ENCODE measurements at regions not wholly inside any gene's neighbourhood (a gene's known extent, or its start where the extent isn't known, plus 50 kb on each side); places are given as distances from the start of the nearest gene placed in this dataset.

DNA sequence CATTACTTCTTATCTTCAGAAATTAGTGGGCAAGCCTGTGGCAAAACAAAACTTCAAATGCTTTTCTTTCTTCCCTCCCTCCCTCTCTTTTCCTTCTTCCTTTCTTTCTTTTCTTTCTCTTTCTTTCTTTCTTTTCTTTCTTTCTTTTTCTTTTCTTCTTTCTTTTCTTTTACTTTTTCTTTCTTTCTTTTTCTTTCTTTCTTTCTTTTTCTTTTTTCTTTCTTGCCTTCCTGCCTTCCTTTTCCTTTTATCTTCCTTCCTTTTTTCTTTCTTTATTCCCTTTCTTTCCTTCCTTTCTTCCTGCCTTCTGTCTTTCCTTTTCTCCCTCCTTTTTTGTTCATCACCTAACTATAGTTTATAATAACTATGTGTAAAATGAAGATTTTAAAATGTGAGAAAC, 295.1 kb downstream of the SMOC2 start:
- H3F3A ChIP-seq (replicated peaks; ENCODE audit: insufficient read depth), result no peaks in the 10 kb centered on the region
- H3K79me2 ChIP-seq (ENCODE audit: insufficient read depth), result no peaks in the 10 kb centered on the region
- TF ChIP-seq FOSL2 (IDR thresholded peaks at IDR 0.05; ENCODE audit: borderline replicate concordance, low read depth) (no peak), RAD21 (IDR thresholded peaks at IDR 0.05; ENCODE audit: low read length) (no peak), TEAD4 (IDR thresholded peaks at IDR 0.05; ENCODE audit: borderline replicate concordance, insufficient read depth) (no peak), ELF1 (IDR thresholded peaks at IDR 0.05) (no peak), NRF1 (IDR thresholded peaks at IDR 0.05; ENCODE audit: low read depth, low read length) (no peak), RCOR1 (IDR thresholded peaks at IDR 0.05; ENCODE audit: low read length) (no peak), POLR2AphosphoS5 (IDR thresholded peaks at IDR 0.05; ENCODE audit: low read depth, low read length) (no peak)
- TF ChIP-seq, protein P1, sequence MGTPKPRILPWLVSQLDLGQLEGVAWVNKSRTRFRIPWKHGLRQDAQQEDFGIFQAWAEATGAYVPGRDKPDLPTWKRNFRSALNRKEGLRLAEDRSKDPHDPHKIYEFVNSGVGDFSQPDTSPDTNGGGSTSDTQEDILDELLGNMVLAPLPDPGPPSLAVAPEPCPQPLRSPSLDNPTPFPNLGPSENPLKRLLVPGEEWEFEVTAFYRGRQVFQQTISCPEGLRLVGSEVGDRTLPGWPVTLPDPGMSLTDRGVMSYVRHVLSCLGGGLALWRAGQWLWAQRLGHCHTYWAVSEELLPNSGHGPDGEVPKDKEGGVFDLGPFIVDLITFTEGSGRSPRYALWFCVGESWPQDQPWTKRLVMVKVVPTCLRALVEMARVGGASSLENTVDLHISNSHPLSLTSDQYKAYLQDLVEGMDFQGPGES (IDR thresholded peaks at IDR 0.05; ENCODE audit: low read depth, low read length), result no peak
- CTCF ChIA-PET, result no interaction called here
- no peak overlapping the region for H3K9ac ChIP-seq
- no peak for DNase-seq
- peaks cover 0 to 2% of the 10 kb centered on the region in 2 experiments; a peak in 2 of 4 replicates for H3K4me1 ChIP-seq (ENCODE audit: control insufficient read depth in 1 of 2, insufficient read depth in 2 of 2, low read depth in 1 of 2, low read length in 1 of 2)
- H3K27me3 ChIP-seq (ENCODE audit: insufficient read depth), result no peaks in the 10 kb centered on the region
- H2AFZ ChIP-seq (ENCODE audit: low read depth), result no peak overlapping the region
- POLR2A ChIA-PET, result no interaction called here
- no peaks in the 10 kb centered on the region for H3K36me3 ChIP-seq (replicated peaks in 1 of 2; ENCODE audit: control insufficient read depth in 1 of 2, insufficient read depth in 2 of 2, low read length in 1 of 2)
- no peak overlapping the region for H3K4me3 ChIP-seq (ENCODE audit: low read depth in 2 of 2, low read length in 1 of 2)
- H3K27ac ChIP-seq (ENCODE audit: low read depth in 2 of 2, low read length in 1 of 2), result no peak overlapping the region
- no peak overlapping the region for H3K4me2 ChIP-seq
- H3K9me3 ChIP-seq, result no peaks in the 10 kb centered on the region
- no peaks in the 10 kb centered on the region for H4K20me1 ChIP-seq (ENCODE audit: insufficient read depth)
- H3K9me2 ChIP-seq, result no peaks in the 10 kb centered on the region

DNA sequence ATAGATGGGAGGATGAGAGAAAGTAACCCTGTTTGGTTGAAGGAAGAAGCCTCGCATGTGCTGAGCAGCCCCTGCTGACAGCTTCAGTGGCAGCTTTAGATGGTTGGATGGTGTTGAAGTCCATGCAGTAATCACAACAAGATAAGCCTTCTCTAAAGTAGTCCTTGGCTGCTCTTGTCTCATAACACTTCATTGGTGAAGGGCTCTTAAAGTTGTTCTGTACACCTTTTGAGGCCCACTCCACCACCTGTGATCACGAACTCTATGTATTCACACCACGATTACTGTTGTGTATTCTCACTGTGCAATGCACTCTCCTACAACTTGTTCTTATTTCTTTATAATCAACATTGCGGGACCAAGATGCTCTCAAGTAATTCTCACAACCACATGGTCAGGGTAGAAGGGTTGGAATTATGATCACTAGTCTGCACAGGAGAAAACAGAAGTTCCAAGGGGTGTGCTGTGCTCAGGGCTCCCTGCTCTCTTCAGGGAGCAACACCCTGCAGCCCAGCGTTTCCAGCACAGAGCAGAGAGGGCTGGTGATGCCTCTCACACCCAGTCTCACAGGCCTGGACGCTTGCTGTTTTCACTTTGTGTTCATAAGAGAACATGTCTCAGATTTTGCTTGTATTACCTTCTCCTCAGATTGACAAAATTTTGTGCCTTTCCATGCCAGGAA, 294.4 kb downstream of the SMOC2 start:
- H3K9me3 ChIP-seq, result no peaks in the 10 kb centered on the region
- H3K36me3 ChIP-seq (replicated peaks in 1 of 2; ENCODE audit: control insufficient read depth in 1 of 2, insufficient read depth in 2 of 2, low read length in 1 of 2), result no peaks in the 10 kb centered on the region
- no peaks in the 10 kb centered on the region for H3K79me2 ChIP-seq (ENCODE audit: insufficient read depth)
- no peak for TF ChIP-seq RFX5 (IDR thresholded peaks at IDR 0.05; ENCODE audit: low read length)
- TF ChIP-seq FOXJ3 (CRISPR knock-in tag; IDR thresholded peaks at IDR 0.05), result no peak
- TF ChIP-seq, protein P2, sequence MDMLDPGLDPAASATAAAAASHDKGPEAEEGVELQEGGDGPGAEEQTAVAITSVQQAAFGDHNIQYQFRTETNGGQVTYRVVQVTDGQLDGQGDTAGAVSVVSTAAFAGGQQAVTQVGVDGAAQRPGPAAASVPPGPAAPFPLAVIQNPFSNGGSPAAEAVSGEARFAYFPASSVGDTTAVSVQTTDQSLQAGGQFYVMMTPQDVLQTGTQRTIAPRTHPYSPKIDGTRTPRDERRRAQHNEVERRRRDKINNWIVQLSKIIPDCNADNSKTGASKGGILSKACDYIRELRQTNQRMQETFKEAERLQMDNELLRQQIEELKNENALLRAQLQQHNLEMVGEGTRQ (IDR thresholded peaks at IDR 0.05; ENCODE audit: borderline replicate concordance, low read depth, low read length), result no peak
- TF ChIP-seq, protein P3, sequence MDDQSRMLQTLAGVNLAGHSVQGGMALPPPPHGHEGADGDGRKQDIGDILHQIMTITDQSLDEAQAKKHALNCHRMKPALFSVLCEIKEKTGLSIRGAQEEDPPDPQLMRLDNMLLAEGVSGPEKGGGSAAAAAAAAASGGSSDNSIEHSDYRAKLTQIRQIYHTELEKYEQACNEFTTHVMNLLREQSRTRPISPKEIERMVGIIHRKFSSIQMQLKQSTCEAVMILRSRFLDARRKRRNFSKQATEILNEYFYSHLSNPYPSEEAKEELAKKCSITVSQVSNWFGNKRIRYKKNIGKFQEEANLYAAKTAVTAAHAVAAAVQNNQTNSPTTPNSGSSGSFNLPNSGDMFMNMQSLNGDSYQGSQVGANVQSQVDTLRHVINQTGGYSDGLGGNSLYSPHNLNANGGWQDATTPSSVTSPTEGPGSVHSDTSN (IDR thresholded peaks at IDR 0.05), result no peak
- TF ChIP-seq FOXM1 (IDR thresholded peaks at IDR 0.05; ENCODE audit: low read depth), result no peak
- TF ChIP-seq, protein P4, sequence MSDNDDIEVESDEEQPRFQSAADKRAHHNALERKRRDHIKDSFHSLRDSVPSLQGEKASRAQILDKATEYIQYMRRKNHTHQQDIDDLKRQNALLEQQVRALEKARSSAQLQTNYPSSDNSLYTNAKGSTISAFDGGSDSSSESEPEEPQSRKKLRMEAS (IDR thresholded peaks at IDR 0.05; ENCODE audit: low read depth), result no peak
- no peak for TF ChIP-seq GATA2 (CRISPR knock-in tag; IDR thresholded peaks at IDR 0.05)
- no peak for TF ChIP-seq RAD21 (IDR thresholded peaks at IDR 0.05; ENCODE audit: low read length)
- TF ChIP-seq, protein P5, sequence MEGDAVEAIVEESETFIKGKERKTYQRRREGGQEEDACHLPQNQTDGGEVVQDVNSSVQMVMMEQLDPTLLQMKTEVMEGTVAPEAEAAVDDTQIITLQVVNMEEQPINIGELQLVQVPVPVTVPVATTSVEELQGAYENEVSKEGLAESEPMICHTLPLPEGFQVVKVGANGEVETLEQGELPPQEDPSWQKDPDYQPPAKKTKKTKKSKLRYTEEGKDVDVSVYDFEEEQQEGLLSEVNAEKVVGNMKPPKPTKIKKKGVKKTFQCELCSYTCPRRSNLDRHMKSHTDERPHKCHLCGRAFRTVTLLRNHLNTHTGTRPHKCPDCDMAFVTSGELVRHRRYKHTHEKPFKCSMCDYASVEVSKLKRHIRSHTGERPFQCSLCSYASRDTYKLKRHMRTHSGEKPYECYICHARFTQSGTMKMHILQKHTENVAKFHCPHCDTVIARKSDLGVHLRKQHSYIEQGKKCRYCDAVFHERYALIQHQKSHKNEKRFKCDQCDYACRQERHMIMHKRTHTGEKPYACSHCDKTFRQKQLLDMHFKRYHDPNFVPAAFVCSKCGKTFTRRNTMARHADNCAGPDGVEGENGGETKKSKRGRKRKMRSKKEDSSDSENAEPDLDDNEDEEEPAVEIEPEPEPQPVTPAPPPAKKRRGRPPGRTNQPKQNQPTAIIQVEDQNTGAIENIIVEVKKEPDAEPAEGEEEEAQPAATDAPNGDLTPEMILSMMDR (IDR thresholded peaks at IDR 0.05), result no peak
- TF ChIP-seq NRF1 (IDR thresholded peaks at IDR 0.05; ENCODE audit: low read depth, low read length), result no peak
- TF ChIP-seq, protein P6, sequence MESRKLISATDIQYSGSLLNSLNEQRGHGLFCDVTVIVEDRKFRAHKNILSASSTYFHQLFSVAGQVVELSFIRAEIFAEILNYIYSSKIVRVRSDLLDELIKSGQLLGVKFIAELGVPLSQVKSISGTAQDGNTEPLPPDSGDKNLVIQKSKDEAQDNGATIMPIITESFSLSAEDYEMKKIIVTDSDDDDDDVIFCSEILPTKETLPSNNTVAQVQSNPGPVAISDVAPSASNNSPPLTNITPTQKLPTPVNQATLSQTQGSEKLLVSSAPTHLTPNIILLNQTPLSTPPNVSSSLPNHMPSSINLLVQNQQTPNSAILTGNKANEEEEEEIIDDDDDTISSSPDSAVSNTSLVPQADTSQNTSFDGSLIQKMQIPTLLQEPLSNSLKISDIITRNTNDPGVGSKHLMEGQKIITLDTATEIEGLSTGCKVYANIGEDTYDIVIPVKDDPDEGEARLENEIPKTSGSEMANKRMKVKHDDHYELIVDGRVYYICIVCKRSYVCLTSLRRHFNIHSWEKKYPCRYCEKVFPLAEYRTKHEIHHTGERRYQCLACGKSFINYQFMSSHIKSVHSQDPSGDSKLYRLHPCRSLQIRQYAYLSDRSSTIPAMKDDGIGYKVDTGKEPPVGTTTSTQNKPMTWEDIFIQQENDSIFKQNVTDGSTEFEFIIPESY (IDR thresholded peaks at IDR 0.05; ENCODE audit: borderline replicate concordance, low read depth), result no peak
- no peak for TF ChIP-seq JUND (IDR thresholded peaks at IDR 0.05)
- no peak for TF ChIP-seq YY1 (IDR thresholded peaks at IDR 0.05; ENCODE audit: low read depth)
- TF ChIP-seq POLR2AphosphoS5 (IDR thresholded peaks at IDR 0.05; ENCODE audit: low read depth, low read length), result no peak
- no peaks in the 10 kb centered on the region for H3K9me2 ChIP-seq
- H3K9ac ChIP-seq, result no peak overlapping the region
- ChIA-PET POLR2A (no interaction called here), CTCF (interaction anchor here (0.8 to 1.6 kb wide), 2 partner anchors 13 to 24 kb away, joined by 3 to 7 read pairs; no protein-coding TSS in a partner anchor)
- WGBS (ENCODE audit: low lambda C conversion rate), result 20% methylated on average over 6 of the region's 6 CpGs
- H3K27me3 ChIP-seq (ENCODE audit: insufficient read depth), result no peaks in the 10 kb centered on the region
- no peak overlapping the region for H3K27ac ChIP-seq (ENCODE audit: low read depth in 2 of 2, low read length in 1 of 2)
- no peak overlapping the region for H2AFZ ChIP-seq (ENCODE audit: low read depth)
- H3F3A ChIP-seq (replicated peaks; ENCODE audit: insufficient read depth), result no peaks in the 10 kb centered on the region
- DNase-seq, result no peak
- H3K4me2 ChIP-seq, result no peak overlapping the region
- H4K20me1 ChIP-seq (ENCODE audit: insufficient read depth), result no peaks in the 10 kb centered on the region
- peaks cover 0 to 3% of the 10 kb centered on the region in 2 experiments; a peak in 2 of 4 replicates for H3K4me1 ChIP-seq (ENCODE audit: control insufficient read depth in 1 of 2, insufficient read depth in 2 of 2, low read depth in 1 of 2, low read length in 1 of 2)
- H3K4me3 ChIP-seq (ENCODE audit: low read depth in 2 of 2, low read length in 1 of 2), result no peak overlapping the region
